Coronary artery (tissue), 2 donors: ENCODE measurements at regions not wholly inside any gene's neighbourhood (a gene's known extent, or its start where the extent isn't known, plus 50 kb on each side); places are given as distances from the start of the nearest gene placed in this dataset.

Source experiments
- DNase-seq: peaks from one replicate; pipeline ENCODE4 v3.0.0-alpha.2; 2017; ENCODE audit warnings: low spot score
- H3K27ac ChIP-seq, 2 donors: fragments of 200-600 bp; sonication (generic); one replicate each; pipeline ENCODE4 v1.5.1; 2016 to 2019
- H3K4me3 ChIP-seq: fragments of 200-600 bp; sonication (generic); 2 replicates; pipeline ENCODE4 v1.5.1; 2016; ENCODE audit warnings: mild to moderate bottlenecking, moderate library complexity
- CTCF ChIP-seq: fragments of 200-600 bp; sonication (generic); IDR thresholded peaks from one replicate; pipeline ENCODE4 v1.5.1; 2019; ENCODE audit warnings: antibody characterized with exemption

GRCh38 chr16:86225905-86226371 lies 284.4 kb upstream of the FOXF1 start:
- no peak overlapping the region for H3K4me3 ChIP-seq
- no peak for DNase-seq
- no peak overlapping the region for H3K27ac ChIP-seq
- TF ChIP-seq CTCF, result no peak

GRCh38 chr16:86227041-86227440 lies 283.3 kb upstream of the FOXF1 start:
- Histone ChIP-seq H3K4me3 (no peak overlapping the region), H3K27ac (no peak overlapping the region)
- DNase-seq, result no peak
- TF ChIP-seq CTCF, result no peak

- no peak overlapping the region for H3K4me3 ChIP-seq
- DNase-seq, result no peak
- no peak for TF ChIP-seq CTCF
Measured at GRCh38 chr16:86227801-86228200, 282.5 kb upstream of the FOXF1 start.

GRCh38 chr16:86228713-86229112 lies 281.6 kb upstream of the FOXF1 start:
- no peak for TF ChIP-seq CTCF
- no peak for DNase-seq
- H3K4me3 ChIP-seq, result no peak overlapping the region
- H3K27ac ChIP-seq, result no peak overlapping the region

More at GRCh38 chr16:86227801-86228200, 282.5 kb upstream of the FOXF1 start:
- no peak overlapping the region for H3K27ac ChIP-seq

GRCh38 chr16:86229283-86229682 lies 281.0 kb upstream of the FOXF1 start:
- H3K27ac ChIP-seq, result no peak overlapping the region
- no peak for DNase-seq

GRCh38 chr16:86229866-86230656 lies 280.3 kb upstream of the FOXF1 start:
- no peak for DNase-seq
- no peak for TF ChIP-seq CTCF
- Histone ChIP-seq H3K4me3 (no peak overlapping the region), H3K27ac (no peak overlapping the region)

More at GRCh38 chr16:86229283-86229682, 281.0 kb upstream of the FOXF1 start:
- no peak for TF ChIP-seq CTCF
- no peak overlapping the region for H3K4me3 ChIP-seq
